ENCODE measurements at regions not wholly inside any gene's neighbourhood (a gene's known extent, or its start where the extent isn't known, plus 50 kb on each side); places are given as distances from the start of the nearest gene placed in this dataset.

- no peak for TF ChIP-seq CTCF (conservative IDR thresholded peaks at IDR 0.05)
- no peak for TF ChIP-seq EZH2 (IDR thresholded peaks at IDR 0.05; ENCODE audit: low read depth)
These were observed 338.3 kb upstream of the RGS6 start for GRCh38 chr14:71593966-71594365.

All from PC-9 (cell line).